Limb (tissue), 2 donors: ENCODE measurements at regions not wholly inside any gene's neighbourhood (a gene's known extent, or its start where the extent isn't known, plus 50 kb on each side); places are given as distances from the start of the nearest gene placed in this dataset.
"Not testable (repeated sequence)": the region's sequence is repeated elsewhere in the genome, so short reads cannot be mapped to it uniquely, and the experiment has no call there.

Experiments used
- DNase-seq, 2 donors: peaks; one replicate each; pipeline ENCODE4 v3.0.0-alpha.2; 2016; ENCODE audit errors: extremely low spot score in 2 of 2

- no peak for DNase-seq
Measured at GRCh38 chr4:81785338-81785737, 313.6 kb upstream of the RASGEF1B start.

GRCh38 chr4:81783558-81783957 lies 311.9 kb upstream of the RASGEF1B start:
- no peak for DNase-seq

- DNase-seq, result no peak
Measured at GRCh38 chr4:81781799-81782198, 310.1 kb upstream of the RASGEF1B start.

GRCh38 chr4:81777718-81778117 lies 306.0 kb upstream of the RASGEF1B start:
- not testable (repeated sequence) for DNase-seq

- no peak for DNase-seq
Measured at GRCh38 chr4:81776794-81777193, 305.1 kb upstream of the RASGEF1B start.

GRCh38 chr4:81773557-81773956 lies 301.9 kb upstream of the RASGEF1B start:
- DNase-seq, result no peak

GRCh38 chr4:81771721-81772120 lies 300.0 kb upstream of the RASGEF1B start:
- DNase-seq, result no peak

- DNase-seq, result no peak
Measured at GRCh38 chr4:81769244-81769643, 297.5 kb upstream of the RASGEF1B start.

- no peak for DNase-seq
Measured at GRCh38 chr4:81758574-81759264, 287.0 kb upstream of the RASGEF1B start.

GRCh38 chr4:81757691-81758090 lies 286.0 kb upstream of the RASGEF1B start:
- DNase-seq, result peak in 1 of 2 donors; percentile 42

- no peak for DNase-seq
Measured at GRCh38 chr4:81756973-81757372, 285.3 kb upstream of the RASGEF1B start.

- no peak for DNase-seq
Measured at GRCh38 chr4:81756042-81756441, 284.3 kb upstream of the RASGEF1B start.

- DNase-seq, result no peak
Measured at GRCh38 chr4:81754169-81754568, 282.5 kb upstream of the RASGEF1B start.

GRCh38 chr4:81751531-81752289 lies 280.0 kb upstream of the RASGEF1B start:
- no peak for DNase-seq

GRCh38 chr4:81747242-81747930 lies 275.7 kb upstream of the RASGEF1B start:
- DNase-seq, result no peak

GRCh38 chr4:81746773-81747172 lies 275.1 kb upstream of the RASGEF1B start:
- DNase-seq, result no peak

GRCh38 chr4:81746071-81746470 lies 274.4 kb upstream of the RASGEF1B start:
- no peak for DNase-seq

- no peak for DNase-seq
Measured at GRCh38 chr4:81745050-81745449, 273.3 kb upstream of the RASGEF1B start.

GRCh38 chr4:81743731-81744435 lies 272.2 kb upstream of the RASGEF1B start:
- no peak for DNase-seq

GRCh38 chr4:81740487-81740886 lies 268.8 kb upstream of the RASGEF1B start:
- no peak for DNase-seq

GRCh38 chr4:81738891-81739290 lies 267.2 kb upstream of the RASGEF1B start:
- no peak for DNase-seq
